Astrocyte (in vitro differentiated cells and primary cell): ENCODE measurements at regions not wholly inside any gene's neighbourhood (a gene's known extent, or its start where the extent isn't known, plus 50 kb on each side); places are given as distances from the start of the nearest gene placed in this dataset.

Source experiments
- DNase-seq: peaks from one replicate; pipeline ENCODE4 v3.0.0-alpha.2; 2010; ENCODE audit warnings: low read depth
- FAIRE-seq: peaks from 2 replicates; lab custom pipeline; 2011; peaks lifted over from hg19 to GRCh38; lab: Jason Lieb, UNC
- H2AFZ ChIP-seq: 2 replicates; pipeline ENCODE4 v1.6.0; 2012; ENCODE audit warnings: low read depth, low read length, inconsistent platforms
- H3K27ac ChIP-seq: 2 replicates; pipeline ENCODE4 v1.5.1; 2011; ENCODE audit warnings: low read depth, low read length, inconsistent platforms
- H3K27me3 ChIP-seq: 2 replicates; pipeline ENCODE4 v1.6.0; 2011; ENCODE audit warnings: low read length, inconsistent platforms; ENCODE audit not compliant: insufficient read depth
- H3K36me3 ChIP-seq: 2 replicates; pipeline ENCODE4 v1.5.1; 2011; ENCODE audit warnings: low read length, inconsistent platforms; ENCODE audit not compliant: insufficient read depth
- H3K4me1 ChIP-seq: 2 replicates; pipeline ENCODE4 v1.5.1; 2011; ENCODE audit warnings: low read length, inconsistent platforms; ENCODE audit not compliant: insufficient read depth
- H3K4me2 ChIP-seq: 2 replicates; pipeline ENCODE4 v1.6.0; 2012; ENCODE audit warnings: low read length, inconsistent platforms
- H3K4me3 ChIP-seq: 2 replicates; pipeline ENCODE4 v1.5.1; 2011; ENCODE audit warnings: low read depth, mild to moderate bottlenecking, low read length, inconsistent platforms; ENCODE audit not compliant: insufficient read depth
- H3K79me2 ChIP-seq: 2 replicates; pipeline ENCODE4 v1.6.0; 2012; ENCODE audit warnings: mild to moderate bottlenecking, low read length, inconsistent platforms; ENCODE audit not compliant: insufficient read depth
- H3K9ac ChIP-seq: 2 replicates; pipeline ENCODE4 v1.6.0; 2012; ENCODE audit warnings: mild to moderate bottlenecking, low read length, inconsistent platforms
- H3K9me3 ChIP-seq: 2 replicates; pipeline ENCODE4 v1.5.1; 2012; ENCODE audit warnings: low read depth, mild to moderate bottlenecking, low read length, inconsistent platforms; ENCODE audit not compliant: insufficient read depth
- H4K20me1 ChIP-seq: 2 replicates; pipeline ENCODE4 v1.6.0; 2012; ENCODE audit warnings: low read length, inconsistent platforms; ENCODE audit not compliant: insufficient read depth
- H3K27ac Mint-ChIP-seq: one replicate; pipeline ENCODE4 v1.8.0; 2021; ENCODE audit warnings: mild to moderate bottlenecking, mixed read lengths; ENCODE audit not compliant: unreplicated experiment
- H3K27me3 Mint-ChIP-seq: one replicate; pipeline ENCODE4 v1.8.0; 2021; ENCODE audit warnings: low read depth, mixed read lengths; ENCODE audit not compliant: unreplicated experiment
- H3K36me3 Mint-ChIP-seq: one replicate; pipeline ENCODE4 v1.8.0; 2021; ENCODE audit warnings: low read depth, mixed read lengths; ENCODE audit not compliant: unreplicated experiment
- H3K4me1 Mint-ChIP-seq: one replicate; pipeline ENCODE4 v1.8.0; 2021; ENCODE audit warnings: low read depth, mixed read lengths; ENCODE audit not compliant: unreplicated experiment
- H3K4me3 Mint-ChIP-seq: one replicate; pipeline ENCODE4 v1.8.0; 2021; ENCODE audit warnings: mild to moderate bottlenecking, moderate library complexity, mixed read lengths; ENCODE audit not compliant: unreplicated experiment
- H3K9me3 Mint-ChIP-seq: one replicate; pipeline ENCODE4 v1.8.0; 2021; ENCODE audit warnings: mild to moderate bottlenecking, mixed read lengths; ENCODE audit not compliant: unreplicated experiment
- CTCF ChIP-seq: IDR thresholded peaks from 2 replicates; pipeline ENCODE4 v1.5.1; 2011; ENCODE audit warnings: low read depth, mild to moderate bottlenecking, inconsistent platforms, low read length, moderate library complexity; ENCODE audit not compliant: insufficient read depth
- EZH2 ChIP-seq: IDR thresholded peaks from 2 replicates; pipeline ENCODE4 v1.6.1; 2012; ENCODE audit warnings: mild to moderate bottlenecking, low read length, inconsistent platforms; ENCODE audit not compliant: insufficient read depth

- no peaks in the 10 kb centered on the region for H3K36me3 ChIP-seq
- no peak overlapping the region for H3K9ac ChIP-seq
- H3K27me3 Mint-ChIP-seq, result peaks cover 25% of the 10 kb centered on the region
- H3K27ac Mint-ChIP-seq, result no peak overlapping the region
- no peaks in the 10 kb centered on the region for H3K27me3 ChIP-seq
- no peaks in the 10 kb centered on the region for H4K20me1 ChIP-seq
- DNase-seq (no peak), FAIRE-seq (no peak)
- H3K36me3 Mint-ChIP-seq, result no peaks in the 10 kb centered on the region
- TF ChIP-seq EZH2 (no peak), CTCF (no peak)
- no peak overlapping the region for H3K4me3 ChIP-seq
- H3K9me3 Mint-ChIP-seq, result peaks cover 6% of the 10 kb centered on the region
- no peak overlapping the region for H2AFZ ChIP-seq
- H3K4me1 ChIP-seq, result no peaks in the 10 kb centered on the region
- no peak overlapping the region for H3K4me3 Mint-ChIP-seq
- no peaks in the 10 kb centered on the region for H3K79me2 ChIP-seq
- H3K4me2 ChIP-seq, result no peak overlapping the region
- no peaks in the 10 kb centered on the region for H3K4me1 Mint-ChIP-seq
- peaks cover 12% of the 10 kb centered on the region for H3K9me3 ChIP-seq
- H3K27ac ChIP-seq, result no peak overlapping the region
Observed at GRCh38 chr10:131426534-131426898, 115.0 kb upstream of the TCERG1L start.

- TF ChIP-seq CTCF (no peak), EZH2 (no peak)
- no peaks in the 10 kb centered on the region for H3K36me3 ChIP-seq
- no peak overlapping the region for H3K4me2 ChIP-seq
- no peak overlapping the region for H3K27ac ChIP-seq
- FAIRE-seq (no peak), DNase-seq (no peak)
- no peak overlapping the region for H3K4me3 ChIP-seq
- no peaks in the 10 kb centered on the region for H4K20me1 ChIP-seq
- no peaks in the 10 kb centered on the region for H3K4me1 ChIP-seq
- Mint-ChIP-seq H3K9me3 (peaks cover 6% of the 10 kb centered on the region), H3K4me3 (no peak overlapping the region), H3K27ac (no peak overlapping the region), H3K4me1 (no peaks in the 10 kb centered on the region), H3K36me3 (no peaks in the 10 kb centered on the region), H3K27me3 (peaks cover 29% of the 10 kb centered on the region)
- H3K27me3 ChIP-seq, result no peaks in the 10 kb centered on the region
- H3K9me3 ChIP-seq, result peaks cover 12% of the 10 kb centered on the region
- H3K79me2 ChIP-seq, result no peaks in the 10 kb centered on the region
- H3K9ac ChIP-seq, result no peak overlapping the region
- no peak overlapping the region for H2AFZ ChIP-seq
Observed at GRCh38 chr10:131427281-131427680, 115.8 kb upstream of the TCERG1L start.

- Mint-ChIP-seq H3K27ac (no peak overlapping the region), H3K27me3 (peaks cover 33% of the 10 kb centered on the region), H3K4me1 (no peaks in the 10 kb centered on the region), H3K36me3 (no peaks in the 10 kb centered on the region), H3K9me3 (peaks cover 3% of the 10 kb centered on the region), H3K4me3 (no peak overlapping the region)
- Histone ChIP-seq H4K20me1 (no peaks in the 10 kb centered on the region), H3K4me1 (no peaks in the 10 kb centered on the region), H3K4me3 (no peak overlapping the region), H3K27ac (no peak overlapping the region), H3K9ac (no peak overlapping the region), H3K79me2 (no peaks in the 10 kb centered on the region), H2AFZ (no peak overlapping the region), H3K36me3 (no peaks in the 10 kb centered on the region), H3K27me3 (no peaks in the 10 kb centered on the region), H3K4me2 (no peak overlapping the region), H3K9me3 (peaks cover 12% of the 10 kb centered on the region)
- FAIRE-seq (no peak), DNase-seq (no peak)
- TF ChIP-seq EZH2 (no peak), CTCF (no peak)
Observed at GRCh38 chr10:131427901-131428300, 116.4 kb upstream of the TCERG1L start.
